Ishikawa (cell line): ENCODE measurements at regions not wholly inside any gene's neighbourhood (a gene's known extent, or its start where the extent isn't known, plus 50 kb on each side); places are given as distances from the start of the nearest gene placed in this dataset.

Experiments
- CEBPB ChIP-seq: IDR thresholded peaks from 2 replicates; pipeline ENCODE4 v1.6.1; 2012
- EP300 ChIP-seq: IDR thresholded peaks from 2 replicates; pipeline ENCODE4 v1.6.1; 2012; ENCODE audit warnings: borderline replicate concordance
- MAX ChIP-seq: IDR thresholded peaks from 2 replicates; pipeline ENCODE4 v1.6.1; 2012
- TAF1 ChIP-seq: IDR thresholded peaks from 2 replicates; pipeline ENCODE4 v1.6.1; 2012; ENCODE audit warnings: low read depth, mild to moderate bottlenecking

- TF ChIP-seq TAF1, result no peak
- TF ChIP-seq MAX, result no peak
- no peak for TF ChIP-seq CEBPB
- TF ChIP-seq EP300, result no peak
These were observed 345.4 kb downstream of the CDH9 start for GRCh38 chr5:26692952-26693351.
